Neural progenitor cell (in vitro differentiated cells): ENCODE measurements at regions not wholly inside any gene's neighbourhood (a gene's known extent, or its start where the extent isn't known, plus 50 kb on each side); places are given as distances from the start of the nearest gene placed in this dataset.

ENCODE experiments used
- EZH2phosphoT487 ChIP-seq: fragments of 200-600 bp; sonication (generic); IDR thresholded peaks from 2 replicates; pipeline ENCODE4 v1.6.1; 2017; ENCODE audit warnings: antibody characterized with exemption
- TF ChIP-seq, protein P1 (sequence below): fragments of 200-600 bp; sonication (generic); IDR thresholded peaks from 2 replicates; pipeline ENCODE4 v1.5.1; 2017; ENCODE audit warnings: antibody characterized with exemption, mild to moderate bottlenecking

DNA sequence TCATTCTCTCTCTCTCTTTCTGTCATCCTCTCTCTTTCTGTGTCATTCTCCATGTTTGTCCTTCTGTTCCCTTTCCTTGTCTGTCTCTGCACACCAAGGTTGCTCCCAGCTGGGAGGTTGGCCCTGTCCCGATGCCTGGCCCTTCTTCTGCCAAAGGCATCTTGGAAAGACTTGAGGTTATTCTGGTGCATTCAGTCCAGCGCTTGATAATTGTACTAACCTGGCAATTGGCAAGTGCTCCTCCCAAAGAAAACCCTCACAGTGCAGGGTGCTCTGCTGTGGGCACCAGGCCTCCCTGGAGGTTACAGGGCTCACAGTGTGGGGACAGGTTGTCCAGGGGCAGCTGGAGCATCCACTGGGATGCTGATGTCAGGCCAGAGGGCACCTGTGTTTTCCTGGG lies 95.4 kb downstream of the GLI2 start:
- TF ChIP-seq, protein P1, sequence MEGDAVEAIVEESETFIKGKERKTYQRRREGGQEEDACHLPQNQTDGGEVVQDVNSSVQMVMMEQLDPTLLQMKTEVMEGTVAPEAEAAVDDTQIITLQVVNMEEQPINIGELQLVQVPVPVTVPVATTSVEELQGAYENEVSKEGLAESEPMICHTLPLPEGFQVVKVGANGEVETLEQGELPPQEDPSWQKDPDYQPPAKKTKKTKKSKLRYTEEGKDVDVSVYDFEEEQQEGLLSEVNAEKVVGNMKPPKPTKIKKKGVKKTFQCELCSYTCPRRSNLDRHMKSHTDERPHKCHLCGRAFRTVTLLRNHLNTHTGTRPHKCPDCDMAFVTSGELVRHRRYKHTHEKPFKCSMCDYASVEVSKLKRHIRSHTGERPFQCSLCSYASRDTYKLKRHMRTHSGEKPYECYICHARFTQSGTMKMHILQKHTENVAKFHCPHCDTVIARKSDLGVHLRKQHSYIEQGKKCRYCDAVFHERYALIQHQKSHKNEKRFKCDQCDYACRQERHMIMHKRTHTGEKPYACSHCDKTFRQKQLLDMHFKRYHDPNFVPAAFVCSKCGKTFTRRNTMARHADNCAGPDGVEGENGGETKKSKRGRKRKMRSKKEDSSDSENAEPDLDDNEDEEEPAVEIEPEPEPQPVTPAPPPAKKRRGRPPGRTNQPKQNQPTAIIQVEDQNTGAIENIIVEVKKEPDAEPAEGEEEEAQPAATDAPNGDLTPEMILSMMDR: no peak
- TF ChIP-seq EZH2phosphoT487: no peak
